ENCODE measurements at regions not wholly inside any gene's neighbourhood (a gene's known extent, or its start where the extent isn't known, plus 50 kb on each side); places are given as distances from the start of the nearest gene placed in this dataset.
"Not testable (repeated sequence)": the region's sequence is repeated elsewhere in the genome, so short reads cannot be mapped to it uniquely, and the experiment has no call there.

DNA sequence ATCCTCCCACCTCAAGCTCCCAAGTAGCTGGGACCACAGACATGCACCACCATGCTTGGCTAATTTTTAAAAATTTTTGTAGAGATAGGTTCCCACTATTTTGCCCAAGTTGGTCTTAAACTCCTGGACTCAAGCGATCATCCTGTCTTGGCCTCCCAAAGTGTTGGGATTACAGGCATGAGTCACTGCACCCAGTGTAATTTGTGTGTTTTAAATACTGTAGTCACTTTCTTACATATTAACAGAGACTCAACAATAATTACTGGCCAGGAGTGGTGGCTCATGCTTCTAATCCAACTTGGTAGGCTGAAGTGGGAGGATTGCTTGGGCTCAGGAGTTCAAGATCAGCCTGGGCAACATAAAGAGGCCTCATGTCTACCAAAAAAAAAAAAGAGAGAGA is 293.0 kb downstream of the RDH14 start:
- POLR2A ChIA-PET, result no interaction called here
- peaks cover 0 to 5% (median 0%) of the 10 kb centered on the region in 9 donors for H3K9me3 Mint-ChIP-seq
- H3K36me3 Mint-ChIP-seq, result no peaks in the 10 kb centered on the region
- no peak overlapping the region for H3K27ac Mint-ChIP-seq
- no peaks in the 10 kb centered on the region for H3K4me1 Mint-ChIP-seq
- ATAC-seq (no peak), DNase-seq (no peak)
- H3K27me3 Mint-ChIP-seq, result peaks cover 0 to 7% (median 0%) of the 10 kb centered on the region in 5 donors
- H3K4me3 Mint-ChIP-seq, result no peak overlapping the region

DNA sequence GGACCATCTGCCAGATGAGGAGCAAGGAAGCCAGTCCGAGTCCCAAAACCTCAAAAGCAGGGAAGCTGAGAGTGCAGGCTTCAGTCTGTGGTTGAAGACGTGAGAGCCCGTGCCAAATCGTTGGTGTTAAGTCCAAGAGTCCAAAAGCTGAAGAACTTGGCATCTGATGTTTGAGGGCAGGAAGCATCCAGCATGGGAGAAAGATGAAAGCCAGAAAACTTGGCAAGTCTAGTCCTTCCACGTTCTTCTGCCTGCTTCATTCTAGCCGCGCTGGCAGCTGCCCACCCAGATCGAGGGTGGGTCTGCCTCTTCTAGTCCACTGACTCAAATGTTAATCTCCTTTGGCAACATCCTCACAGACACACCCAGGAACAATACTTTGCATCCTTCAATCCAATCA is 293.8 kb downstream of the RDH14 start:
- H3K36me3 Mint-ChIP-seq, H3K4me3 Mint-ChIP-seq, H3K27ac Mint-ChIP-seq, POLR2A ChIA-PET, DNase-seq, ATAC-seq, H3K9me3 Mint-ChIP-seq, H3K4me1 Mint-ChIP-seq, H3K27me3 Mint-ChIP-seq: not testable (repeated sequence)

DNA sequence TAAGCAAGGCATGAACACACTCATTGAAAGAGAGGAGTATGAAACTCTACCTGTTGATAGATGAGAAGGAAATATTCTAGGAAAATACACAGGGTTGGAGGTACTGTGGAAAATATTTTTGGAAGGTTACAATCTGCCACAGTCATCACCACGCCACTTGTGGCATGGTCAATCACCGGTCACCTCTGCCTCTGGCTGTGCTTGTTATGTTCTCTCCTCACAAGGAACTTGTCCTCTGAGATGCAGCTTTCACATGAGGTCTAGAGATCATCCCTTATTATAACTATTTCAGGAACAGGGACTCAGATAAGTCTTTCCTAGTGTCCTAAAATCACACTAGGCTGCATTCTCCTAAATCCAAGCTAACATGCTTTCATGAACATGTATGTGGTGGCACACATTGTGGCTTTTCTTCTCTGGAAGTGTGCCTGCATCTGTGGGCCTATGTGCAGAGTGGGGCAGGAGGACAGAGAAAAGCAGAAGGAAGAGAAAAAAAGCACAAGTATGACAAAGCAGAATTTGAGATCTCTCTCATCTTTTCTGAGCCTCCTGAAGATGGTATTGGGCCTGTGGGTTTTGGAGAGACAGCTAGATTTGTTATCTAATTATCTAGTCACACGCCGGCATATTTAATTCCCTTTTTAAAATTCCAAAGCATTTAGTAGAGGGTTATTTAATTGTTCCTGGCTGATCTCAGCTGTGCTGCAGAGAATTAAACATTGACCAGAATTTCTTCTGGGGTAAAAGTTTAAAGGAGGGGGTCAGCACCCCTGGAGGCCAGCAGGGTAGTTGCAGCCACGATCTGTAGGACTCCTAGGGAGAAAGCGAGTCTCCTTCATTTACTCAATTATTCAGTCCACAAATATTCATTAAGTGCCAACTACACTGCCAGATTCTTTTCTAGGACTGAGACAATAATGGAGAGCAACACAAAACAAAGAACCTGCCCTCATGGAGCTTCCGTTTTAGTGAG is 294.6 kb downstream of the RDH14 start:
- peaks cover 0 to 5% (median 0%) of the 10 kb centered on the region in 9 donors for H3K9me3 Mint-ChIP-seq
- no peak overlapping the region for H3K27ac Mint-ChIP-seq
- POLR2A ChIA-PET, result no interaction called here
- H3K36me3 Mint-ChIP-seq, result no peaks in the 10 kb centered on the region
- no peak overlapping the region for H3K4me3 Mint-ChIP-seq
- H3K27me3 Mint-ChIP-seq, result peaks cover 0 to 7% (median 0%) of the 10 kb centered on the region in 5 donors
- ATAC-seq, result no peak
- no peaks in the 10 kb centered on the region for H3K4me1 Mint-ChIP-seq
- no peak for DNase-seq

DNA sequence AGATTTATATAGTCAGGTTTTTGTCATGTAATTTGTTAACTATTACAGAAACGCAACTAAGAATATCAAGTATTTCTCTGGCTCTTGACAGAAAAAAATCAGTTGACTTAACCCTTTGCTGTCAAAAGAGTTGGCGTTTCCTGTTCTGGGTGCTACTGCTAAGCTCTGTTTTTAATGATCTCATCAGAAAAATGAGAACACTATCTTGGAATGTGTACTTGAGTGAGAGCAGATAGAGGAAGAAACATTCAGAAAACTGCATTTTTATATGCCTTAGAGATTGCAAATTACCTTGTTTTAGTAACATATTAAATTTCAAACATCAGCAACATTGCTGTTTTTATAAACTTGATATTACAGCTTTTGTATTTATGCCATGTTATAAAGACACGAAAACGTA is 297.9 kb downstream of the RDH14 start:
- Mint-ChIP-seq H3K4me3 (no peak overlapping the region), H3K9me3 (peaks cover 0 to 5% (median 0%) of the 10 kb centered on the region in 9 donors), H3K27ac (no peak overlapping the region), H3K36me3 (no peaks in the 10 kb centered on the region), H3K27me3 (peaks cover 0 to 7% (median 0%) of the 10 kb centered on the region in 5 donors), H3K4me1 (no peaks in the 10 kb centered on the region)
- DNase-seq (no peak), ATAC-seq (no peak)
- POLR2A ChIA-PET, result no interaction called here

DNA sequence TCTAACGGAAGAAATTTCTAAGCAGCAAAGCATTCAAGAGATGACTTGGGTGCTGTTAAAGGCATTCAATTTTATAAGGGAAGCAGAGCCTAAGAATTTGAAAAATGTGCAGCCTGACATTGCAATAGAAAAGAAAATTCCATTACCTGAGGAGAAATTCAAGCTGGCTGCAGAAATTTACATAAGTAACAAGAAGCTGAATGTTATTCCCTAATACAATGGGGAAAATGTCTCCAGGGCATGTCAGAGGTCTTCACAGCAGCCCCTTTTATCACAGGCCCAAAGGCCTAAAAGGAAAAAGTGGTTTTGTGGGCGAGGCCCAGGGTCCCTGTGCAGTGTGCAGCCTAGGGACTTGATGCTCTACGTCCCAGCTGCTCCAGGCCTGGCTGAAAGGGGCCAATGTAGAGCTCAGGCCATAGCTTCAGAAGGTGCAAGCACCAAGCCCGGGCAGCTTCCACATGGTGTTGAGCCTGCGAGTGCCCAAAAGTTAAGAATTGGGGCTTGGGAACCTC is 306.7 kb downstream of the RDH14 start:
- H3K4me1 Mint-ChIP-seq, result no peaks in the 10 kb centered on the region
- peaks cover 0 to 9% (median 0%) of the 10 kb centered on the region in 9 donors for H3K9me3 Mint-ChIP-seq
- ATAC-seq (no peak), DNase-seq (no peak)
- peaks cover 0 to 4% (median under 1%) of the 10 kb centered on the region in 5 donors for H3K27me3 Mint-ChIP-seq
- no peak overlapping the region for H3K4me3 Mint-ChIP-seq
- no peaks in the 10 kb centered on the region for H3K36me3 Mint-ChIP-seq
- H3K27ac Mint-ChIP-seq, result no peak overlapping the region
- POLR2A ChIA-PET, result no interaction called here

DNA sequence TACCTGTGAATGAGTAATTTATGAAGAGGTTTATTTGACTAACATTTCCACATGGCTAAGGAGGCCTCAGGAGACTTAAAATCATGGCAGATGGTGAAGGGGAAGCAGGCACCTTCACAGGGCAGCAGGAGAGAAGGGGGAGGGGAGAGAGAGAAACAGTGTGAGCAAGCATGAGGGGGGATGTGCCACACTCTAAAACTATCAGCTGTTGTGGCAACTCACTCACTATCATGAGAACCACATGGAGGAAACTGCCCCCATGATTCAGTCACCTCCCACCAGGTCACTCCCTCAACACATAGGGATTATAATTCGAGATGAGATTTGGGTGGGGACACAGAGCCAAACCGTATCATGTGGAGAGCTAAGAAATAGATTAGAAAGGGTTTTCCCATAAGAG is 309.0 kb downstream of the RDH14 start:
- no peaks in the 10 kb centered on the region for H3K36me3 Mint-ChIP-seq
- no peak for ATAC-seq
- peaks cover 0 to 4% (median 1%) of the 10 kb centered on the region in 5 donors for H3K27me3 Mint-ChIP-seq
- DNase-seq, result no peak
- peaks cover 0 to 9% (median 0%) of the 10 kb centered on the region in 9 donors for H3K9me3 Mint-ChIP-seq
- H3K4me3 Mint-ChIP-seq, result no peak overlapping the region
- POLR2A ChIA-PET, result no interaction called here
- H3K4me1 Mint-ChIP-seq, result no peaks in the 10 kb centered on the region
- no peak overlapping the region for H3K27ac Mint-ChIP-seq

DNA sequence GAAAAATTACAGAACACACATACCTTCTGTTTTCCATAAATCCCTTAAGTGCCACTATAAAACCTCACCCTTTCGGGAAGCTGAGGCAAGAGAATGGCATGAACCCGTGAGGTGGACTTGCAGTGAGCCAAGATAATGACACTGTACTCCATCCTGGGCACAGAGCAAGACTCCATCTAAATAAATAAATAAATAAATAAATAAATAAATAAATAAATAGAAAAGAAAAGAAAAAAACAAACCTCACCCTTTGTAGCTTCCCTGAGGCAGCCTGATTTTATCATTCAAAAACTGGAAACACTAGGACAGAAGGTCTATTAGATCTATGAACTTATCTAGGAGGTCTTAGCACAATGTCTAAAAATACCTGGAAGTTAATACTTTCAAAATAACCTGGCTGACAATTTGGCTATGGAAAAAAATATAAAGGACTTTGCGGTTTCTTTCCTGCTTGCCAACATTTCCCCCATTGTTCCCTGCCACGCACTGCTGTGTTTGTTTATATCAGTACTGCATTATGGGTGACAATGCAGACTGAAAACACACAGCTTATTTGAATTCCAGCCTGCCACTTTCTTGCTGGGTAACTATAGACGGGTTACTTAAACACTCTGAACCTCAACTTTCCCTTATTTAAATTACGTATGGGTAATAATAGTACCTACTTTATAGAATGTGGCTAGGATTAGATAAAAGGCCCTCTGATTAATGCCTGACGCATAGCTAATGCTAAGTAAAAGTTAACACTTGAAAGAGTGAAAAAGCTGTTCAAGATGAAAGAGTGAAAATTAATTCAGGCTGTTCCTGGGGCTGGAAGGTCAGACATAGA is 313.0 kb downstream of the RDH14 start:
- DNase-seq (no peak), ATAC-seq (no peak)
- Mint-ChIP-seq H3K4me1 (no peaks in the 10 kb centered on the region), H3K27me3 (peaks cover 0 to 4% (median 1%) of the 10 kb centered on the region in 5 donors), H3K9me3 (peaks cover 0 to 4% (median 0%) of the 10 kb centered on the region in 9 donors), H3K36me3 (no peaks in the 10 kb centered on the region), H3K27ac (no peak overlapping the region), H3K4me3 (no peak overlapping the region)
- POLR2A ChIA-PET, result no interaction called here

DNA sequence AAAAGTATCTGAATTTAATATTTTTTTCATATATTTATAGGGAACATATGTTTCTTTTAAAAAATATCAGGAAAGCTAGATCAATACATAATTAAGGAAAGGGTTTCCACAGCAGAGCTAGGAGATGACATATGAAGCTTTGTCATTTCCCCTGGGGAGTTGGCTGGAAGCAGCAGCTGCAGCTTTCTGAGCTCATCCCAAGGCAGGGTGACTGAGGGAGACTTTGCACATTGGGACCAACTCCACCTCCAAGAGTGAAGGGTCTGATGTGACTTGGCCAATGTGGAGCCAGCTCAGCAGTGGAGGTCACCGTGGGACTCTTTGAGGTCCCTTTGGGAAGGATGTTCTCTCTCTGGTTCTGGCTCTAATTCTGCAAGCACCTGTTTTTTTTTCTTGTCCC is 315.1 kb downstream of the RDH14 start:
- DNase-seq (no peak), ATAC-seq (no peak)
- no peaks in the 10 kb centered on the region for H3K36me3 Mint-ChIP-seq
- H3K4me1 Mint-ChIP-seq, result no peaks in the 10 kb centered on the region
- POLR2A ChIA-PET, result no interaction called here
- peaks cover 0 to 7% (median 1%) of the 10 kb centered on the region in 5 donors for H3K27me3 Mint-ChIP-seq
- H3K27ac Mint-ChIP-seq, result no peak overlapping the region
- H3K9me3 Mint-ChIP-seq, result peaks cover 0 to 1% (median 0%) of the 10 kb centered on the region in 9 donors
- no peak overlapping the region for H3K4me3 Mint-ChIP-seq

DNA sequence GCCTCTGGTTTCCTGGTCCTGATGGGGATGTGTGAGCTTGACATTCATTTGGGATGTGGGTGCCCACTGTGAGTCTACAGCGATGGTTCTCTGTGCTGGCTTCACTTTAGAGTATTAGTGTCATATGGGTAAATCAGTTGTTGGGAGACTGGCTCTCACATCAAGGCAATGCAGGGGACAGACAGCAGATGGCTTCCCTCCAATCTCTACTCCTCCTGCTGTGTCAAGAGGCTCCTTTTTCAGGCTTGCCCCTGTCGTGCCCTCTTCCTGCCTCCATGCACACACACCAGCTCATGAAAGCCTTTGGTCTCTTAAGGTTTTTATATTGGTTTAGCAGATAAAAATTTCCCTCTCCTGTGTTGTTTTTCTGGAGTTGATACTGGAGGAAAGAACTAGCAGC is 315.6 kb downstream of the RDH14 start:
- no peak for DNase-seq
- H3K4me3 Mint-ChIP-seq, result no peak overlapping the region
- H3K4me1 Mint-ChIP-seq, result no peaks in the 10 kb centered on the region
- peaks cover 1 to 7% (median 3%) of the 10 kb centered on the region in 5 donors for H3K27me3 Mint-ChIP-seq
- H3K9me3 Mint-ChIP-seq, result peaks cover 0 to 3% (median 0%) of the 10 kb centered on the region in 9 donors
- ATAC-seq, result no peak
- POLR2A ChIA-PET, result no interaction called here
- no peaks in the 10 kb centered on the region for H3K36me3 Mint-ChIP-seq
- H3K27ac Mint-ChIP-seq, result no peak overlapping the region

DNA sequence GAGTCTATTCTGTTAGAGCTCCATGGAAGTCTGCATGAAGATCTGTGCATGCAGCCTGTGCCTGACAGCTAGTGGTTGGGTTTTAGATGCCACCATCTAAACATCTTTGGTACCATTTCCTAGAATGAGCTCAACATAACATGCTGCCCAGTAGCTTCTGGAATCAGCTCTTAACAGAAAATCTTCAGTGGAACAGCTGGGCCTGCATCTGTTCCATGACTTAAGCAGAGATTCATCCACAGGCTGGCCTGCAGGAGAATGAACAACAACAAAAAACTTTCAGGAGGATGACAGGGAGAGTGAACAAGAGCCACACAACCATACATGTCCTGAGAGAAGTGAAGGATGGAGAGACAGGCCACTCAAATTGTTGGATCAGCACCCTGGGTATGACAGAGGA is 316.6 kb downstream of the RDH14 start:
- ATAC-seq (no peak), DNase-seq (no peak)
- Mint-ChIP-seq H3K36me3 (no peaks in the 10 kb centered on the region), H3K27me3 (peaks cover 1 to 13% (median 3%) of the 10 kb centered on the region in 5 donors), H3K4me3 (no peak overlapping the region), H3K4me1 (no peaks in the 10 kb centered on the region), H3K27ac (no peak overlapping the region), H3K9me3 (peaks cover 0 to 7% (median 0%) of the 10 kb centered on the region in 9 donors)
- POLR2A ChIA-PET, result no interaction called here

DNA sequence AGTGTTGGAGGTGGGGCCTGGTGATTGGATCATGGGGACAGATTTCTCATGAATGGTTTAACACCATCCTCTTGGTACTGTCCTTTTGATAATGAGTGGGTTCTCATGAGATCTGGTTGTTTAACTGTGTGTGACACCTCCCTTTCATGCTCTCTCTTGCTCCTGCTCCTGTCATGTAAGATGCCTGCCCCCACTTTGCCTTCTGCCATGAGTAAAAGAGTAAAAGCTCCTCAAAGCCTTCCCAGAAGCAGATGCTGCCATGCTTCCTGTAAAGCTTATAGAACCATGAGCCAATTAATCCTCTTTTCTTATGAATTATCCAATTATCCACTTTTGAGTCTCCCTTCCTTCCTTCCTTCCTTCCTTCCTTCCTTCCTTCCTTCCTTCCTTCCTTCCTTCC is 317.7 kb downstream of the RDH14 start:
- H3K27me3 Mint-ChIP-seq, result peaks cover 2 to 14% (median 3%) of the 10 kb centered on the region in 5 donors
- no peaks in the 10 kb centered on the region for H3K4me1 Mint-ChIP-seq
- DNase-seq (no peak), ATAC-seq (no peak)
- H3K4me3 Mint-ChIP-seq, result no peak overlapping the region
- POLR2A ChIA-PET, result no interaction called here
- H3K36me3 Mint-ChIP-seq, result no peaks in the 10 kb centered on the region
- H3K27ac Mint-ChIP-seq, result no peak overlapping the region
- H3K9me3 Mint-ChIP-seq, result peaks cover 0 to 7% (median 0%) of the 10 kb centered on the region in 9 donors

DNA sequence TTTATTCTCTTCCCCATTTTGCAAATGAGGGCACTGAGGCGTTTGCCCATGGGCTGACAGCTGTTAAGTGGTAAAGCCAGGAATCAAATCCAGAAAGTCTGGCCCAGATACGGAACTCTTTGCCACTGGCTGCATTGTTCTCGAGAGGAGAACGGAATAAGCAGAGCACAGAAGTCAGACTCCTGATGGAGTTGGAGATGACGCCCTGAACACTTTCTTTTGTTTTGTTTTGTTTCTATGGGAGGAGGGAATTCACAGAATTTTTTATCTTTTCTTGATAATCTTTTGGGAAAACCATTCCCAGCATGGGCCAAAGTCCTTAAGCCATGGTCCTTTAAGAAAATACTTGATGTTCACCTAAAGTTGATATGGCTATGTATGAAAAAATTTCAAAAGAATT is 322.2 kb downstream of the RDH14 start:
- H3K27me3 Mint-ChIP-seq, result peaks cover 4 to 22% (median 7%) of the 10 kb centered on the region in 5 donors
- H3K36me3 Mint-ChIP-seq, result no peaks in the 10 kb centered on the region
- ATAC-seq (no peak), DNase-seq (no peak)
- H3K4me3 Mint-ChIP-seq, result no peak overlapping the region
- POLR2A ChIA-PET, result no interaction called here
- H3K9me3 Mint-ChIP-seq, result peaks cover 0 to 7% (median 0%) of the 10 kb centered on the region in 9 donors
- no peak overlapping the region for H3K27ac Mint-ChIP-seq
- no peaks in the 10 kb centered on the region for H3K4me1 Mint-ChIP-seq

DNA sequence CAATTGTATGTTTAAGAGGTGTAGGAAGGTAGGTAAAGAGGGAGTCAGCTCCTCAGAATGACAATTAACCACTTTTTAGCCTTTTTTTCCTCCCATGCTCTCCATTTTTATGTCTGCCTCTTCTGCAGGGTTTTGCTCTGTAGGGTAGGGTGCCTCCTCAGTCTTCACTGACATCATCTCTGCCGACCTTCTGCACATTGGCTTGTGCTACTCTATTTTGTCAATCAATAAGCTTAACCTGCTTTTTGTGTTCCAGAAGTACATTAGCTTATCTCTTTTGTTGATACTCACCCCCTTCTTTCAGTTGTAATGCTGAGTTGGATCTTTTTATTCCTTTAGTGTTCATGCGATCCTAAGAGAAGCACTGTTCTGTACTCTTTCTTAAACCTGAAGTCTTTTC is 323.2 kb downstream of the RDH14 start:
- Mint-ChIP-seq H3K27me3 (peaks cover 4 to 22% (median 7%) of the 10 kb centered on the region in 5 donors), H3K4me3 (no peak overlapping the region), H3K27ac (no peak overlapping the region), H3K36me3 (no peaks in the 10 kb centered on the region), H3K9me3 (peaks cover 0 to 7% (median 0%) of the 10 kb centered on the region in 9 donors), H3K4me1 (no peaks in the 10 kb centered on the region)
- DNase-seq (no peak), ATAC-seq (no peak)
- POLR2A ChIA-PET, result no interaction called here

All from naive thymus-derived CD8-positive, alpha-beta T cell (primary cell).